GM19043 (cell line): ENCODE measurements at regions not wholly inside any gene's neighbourhood (a gene's known extent, or its start where the extent isn't known, plus 50 kb on each side); places are given as distances from the start of the nearest gene placed in this dataset.
A peak's percentile ranks its signal among the peaks of the same experiment; 100 is the strongest.

Experiments
- ATAC-seq: cut with Tn5 transposase; IDR thresholded peaks from one replicate; pipeline ENCODE4 v1.9.1; 2021; ENCODE audit warnings: low read depth; ENCODE audit not compliant: unreplicated experiment

GRCh38 chr2:64767670-64768468 is 114.2 kb upstream of the SERTAD2 start:
- peak; percentile 81 for ATAC-seq

- no peak for ATAC-seq
These were observed 114.8 kb upstream of the SERTAD2 start for GRCh38 chr2:64768491-64769005.

GRCh38 chr2:64769392-64770044 is 115.8 kb upstream of the SERTAD2 start:
- ATAC-seq, result no peak

DNA sequence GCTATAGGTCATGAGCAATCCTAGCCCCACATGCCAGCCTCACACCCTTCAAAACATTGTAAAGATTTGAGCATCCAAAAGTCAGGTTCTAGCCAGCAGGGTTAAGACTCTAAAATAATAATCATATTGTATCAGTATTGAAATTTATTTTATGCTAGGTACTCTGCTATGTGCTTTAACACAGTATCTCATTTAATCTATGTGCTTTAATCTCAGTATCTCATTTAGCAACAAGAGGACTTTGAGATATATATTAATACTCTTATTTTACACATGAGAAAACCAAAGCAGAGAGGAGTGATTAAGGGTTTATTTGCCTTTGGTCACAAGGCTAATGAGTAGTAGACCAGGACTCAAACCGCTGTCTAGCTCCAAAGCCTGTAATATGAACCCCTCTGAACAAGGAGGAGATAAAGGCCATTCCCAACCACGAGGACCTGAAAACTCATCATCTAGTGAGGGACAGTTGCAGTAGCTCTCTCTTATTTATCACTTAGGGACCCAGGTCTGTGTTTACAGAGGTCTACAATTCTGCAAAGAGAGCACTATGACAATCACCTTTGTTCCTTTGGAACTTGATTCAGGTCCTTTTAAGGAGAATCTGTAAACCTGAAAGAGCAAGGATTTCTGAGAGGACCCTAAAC is 116.5 kb upstream of the SERTAD2 start:
- ATAC-seq, result no peak

DNA sequence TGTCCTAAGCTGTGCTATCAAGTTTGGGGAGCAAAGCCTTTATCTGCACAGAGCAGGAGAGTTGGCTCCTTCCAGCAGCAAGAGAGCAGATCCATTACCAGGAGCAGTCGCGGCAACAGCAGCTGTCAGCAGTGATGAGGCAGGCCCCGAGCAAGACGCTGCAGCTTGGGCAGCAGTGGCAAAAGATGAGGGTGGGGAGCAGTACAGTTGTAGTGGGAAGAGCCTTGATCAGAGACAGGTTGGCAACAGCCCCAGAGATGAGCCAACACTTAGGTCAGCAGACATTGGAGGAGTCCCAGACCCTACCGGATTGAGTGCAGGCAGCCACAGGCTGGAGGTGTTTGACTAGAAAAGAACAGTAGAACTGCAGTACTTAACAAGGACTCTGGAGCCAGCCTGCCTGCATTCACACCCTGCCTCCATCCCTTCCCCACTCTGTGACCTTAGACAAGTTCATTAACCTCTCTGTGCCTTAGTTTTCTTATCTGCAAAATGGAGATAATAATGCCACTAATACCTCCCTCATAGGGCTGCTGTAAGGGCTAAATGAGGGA is 117.1 kb upstream of the SERTAD2 start:
- ATAC-seq, result no peak

DNA sequence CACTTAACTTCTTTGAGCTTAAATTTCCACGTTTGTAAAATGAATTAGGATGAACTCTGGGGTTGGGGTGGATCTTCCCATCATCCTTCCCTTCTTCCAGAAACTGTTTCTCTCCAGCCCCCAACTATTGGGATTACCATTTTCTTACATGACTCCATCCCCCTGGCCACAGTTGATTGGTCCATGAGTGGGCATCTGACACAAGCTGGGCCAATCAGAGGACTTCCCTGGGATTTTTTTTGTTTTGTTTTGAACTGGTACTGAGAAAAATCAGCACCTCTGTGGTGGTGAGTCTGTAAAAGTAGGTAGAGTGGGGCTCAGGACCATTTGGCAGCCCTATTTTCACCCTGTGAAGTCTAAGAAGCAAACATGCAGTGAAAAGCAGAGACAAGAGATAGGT is 118.0 kb upstream of the SERTAD2 start:
- ATAC-seq, result no peak

DNA sequence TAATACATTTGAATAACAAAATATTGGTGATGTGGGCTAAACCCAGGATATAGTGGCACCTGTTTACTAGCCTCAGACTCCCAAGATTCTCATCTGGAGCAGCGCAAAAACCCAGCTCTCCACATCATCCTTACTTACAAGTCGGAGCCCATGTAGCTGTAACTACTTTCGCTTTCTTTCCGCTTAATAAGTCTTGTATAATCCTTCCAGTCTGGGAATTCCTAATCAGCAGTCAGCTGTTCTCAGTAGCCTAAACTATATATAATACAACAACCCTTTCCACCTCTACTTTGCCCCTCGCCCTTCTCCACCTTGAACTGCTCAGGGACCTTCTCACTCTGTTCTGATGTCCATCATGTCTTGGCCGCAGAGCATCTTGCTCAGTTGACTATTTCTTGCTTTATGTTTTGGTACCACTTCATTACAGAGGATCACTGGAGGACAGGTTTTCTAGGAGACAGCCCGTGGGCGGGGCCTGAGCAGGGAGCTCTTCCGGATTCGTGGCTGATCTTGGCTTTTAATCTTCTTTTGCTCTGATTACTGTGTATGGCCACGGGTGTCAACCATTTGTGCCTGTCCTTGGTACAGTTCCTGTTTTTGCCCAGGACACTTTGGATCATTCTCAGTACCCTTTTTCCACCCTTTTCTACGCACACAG is 119.9 kb upstream of the SERTAD2 start:
- ATAC-seq, result no peak

- ATAC-seq, result no peak
These were observed 124.1 kb upstream of the SERTAD2 start for GRCh38 chr2:64777841-64778240.

- no peak for ATAC-seq
These were observed 125.5 kb upstream of the SERTAD2 start for GRCh38 chr2:64779117-64779690.

GRCh38 chr2:64780041-64780440 is 126.3 kb upstream of the SERTAD2 start:
- ATAC-seq, result no peak

GRCh38 chr2:64781711-64782390 is 128.1 kb upstream of the SERTAD2 start:
- ATAC-seq, result no peak

GRCh38 chr2:64784168-64785061 is 130.7 kb upstream of the SERTAD2 start:
- ATAC-seq, result no peak

- no peak for ATAC-seq
These were observed 131.5 kb upstream of the SERTAD2 start for GRCh38 chr2:64785245-64785644.

GRCh38 chr2:64786343-64787018 is 132.8 kb upstream of the SERTAD2 start:
- ATAC-seq, result no peak

DNA sequence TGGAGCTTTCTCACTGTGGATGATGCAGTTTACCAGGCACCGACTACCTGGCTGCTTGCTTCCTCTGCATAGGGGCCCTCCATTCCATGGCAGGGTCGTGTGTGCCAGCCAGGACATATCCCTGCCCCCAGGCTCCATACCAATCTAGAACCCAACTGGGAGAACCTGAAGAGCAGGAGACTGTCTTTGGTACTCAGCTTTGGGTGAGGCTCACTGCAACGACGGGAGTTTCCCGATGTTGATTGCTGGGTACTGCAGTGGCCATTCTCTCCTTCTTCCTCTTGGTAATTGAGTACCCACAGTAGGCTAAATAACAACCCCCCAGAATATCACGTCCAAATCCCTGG is 133.3 kb upstream of the SERTAD2 start:
- no peak for ATAC-seq

GRCh38 chr2:64787698-64788097 is 134.0 kb upstream of the SERTAD2 start:
- no peak for ATAC-seq

- ATAC-seq, result no peak
These were observed 136.0 kb upstream of the SERTAD2 start for GRCh38 chr2:64789466-64790320.
